ENCODE measurements at regions not wholly inside any gene's neighbourhood (a gene's known extent, or its start where the extent isn't known, plus 50 kb on each side); places are given as distances from the start of the nearest gene placed in this dataset.

- ATAC-seq (ENCODE audit: low read depth in 2 of 2) (no peak), DNase-seq (no peak)
- Mint-ChIP-seq H3K9me3 (no peaks in the 10 kb centered on the region), H3K4me1 (no peaks in the 10 kb centered on the region), H3K36me3 (no peaks in the 10 kb centered on the region), H3K4me3 (no peak overlapping the region), H3K27me3 (peaks cover 0 to 5% (median 0%) of the 10 kb centered on the region in 3 donors), H3K27ac (no peak overlapping the region)
These were observed 731.7 kb upstream of the ID2 start for GRCh38 chr2:7950035-7950612.

- no peak for DNase-seq
- Mint-ChIP-seq H3K36me3 (no peaks in the 10 kb centered on the region), H3K4me1 (no peaks in the 10 kb centered on the region), H3K27me3 (peaks cover 0 to 7% (median 2%) of the 10 kb centered on the region in 3 donors), H3K9me3 (no peaks in the 10 kb centered on the region), H3K4me3 (no peak overlapping the region), H3K27ac (no peak overlapping the region)
- ATAC-seq (ENCODE audit: low read depth in 2 of 2), result no peak
These were observed 730.9 kb upstream of the ID2 start for GRCh38 chr2:7951001-7951400.

GRCh38 chr2:7951490-7951889 is 730.4 kb upstream of the ID2 start:
- Mint-ChIP-seq H3K4me3 (no peak overlapping the region), H3K4me1 (no peaks in the 10 kb centered on the region), H3K36me3 (no peaks in the 10 kb centered on the region), H3K27me3 (peaks cover 0 to 11% (median 4%) of the 10 kb centered on the region in 3 donors), H3K9me3 (no peaks in the 10 kb centered on the region), H3K27ac (no peak overlapping the region)
- DNase-seq (no peak), ATAC-seq (ENCODE audit: low read depth in 2 of 2) (no peak)

- Mint-ChIP-seq H3K36me3 (no peaks in the 10 kb centered on the region), H3K9me3 (no peaks in the 10 kb centered on the region), H3K27ac (no peak overlapping the region), H3K4me1 (no peaks in the 10 kb centered on the region), H3K27me3 (peaks cover 0 to 11% (median 4%) of the 10 kb centered on the region in 3 donors), H3K4me3 (no peak overlapping the region)
- DNase-seq (no peak), ATAC-seq (ENCODE audit: low read depth in 2 of 2) (no peak)
These were observed 729.7 kb upstream of the ID2 start for GRCh38 chr2:7952046-7952745.

GRCh38 chr2:7953195-7953594 is 728.7 kb upstream of the ID2 start:
- Mint-ChIP-seq H3K27ac (no peak overlapping the region), H3K4me3 (no peak overlapping the region)
- no peak for ATAC-seq (ENCODE audit: low read depth in 2 of 2)

GRCh38 chr2:7954234-7954633 is 727.6 kb upstream of the ID2 start:
- Mint-ChIP-seq H3K9me3 (no peaks in the 10 kb centered on the region), H3K4me3 (no peak overlapping the region), H3K36me3 (no peaks in the 10 kb centered on the region), H3K27me3 (peaks cover 0 to 11% (median 4%) of the 10 kb centered on the region in 3 donors), H3K27ac (no peak overlapping the region), H3K4me1 (no peaks in the 10 kb centered on the region)
- no peak for ATAC-seq (ENCODE audit: low read depth in 2 of 2)
- no peak for DNase-seq

More at GRCh38 chr2:7953195-7953594, 728.7 kb upstream of the ID2 start:
- Mint-ChIP-seq H3K9me3 (no peaks in the 10 kb centered on the region), H3K27me3 (peaks cover 0 to 11% (median 4%) of the 10 kb centered on the region in 3 donors), H3K4me1 (no peaks in the 10 kb centered on the region), H3K36me3 (no peaks in the 10 kb centered on the region)
- DNase-seq, result no peak

- Mint-ChIP-seq H3K9me3 (no peaks in the 10 kb centered on the region), H3K4me3 (no peak overlapping the region), H3K4me1 (no peaks in the 10 kb centered on the region), H3K36me3 (no peaks in the 10 kb centered on the region), H3K27me3 (peaks cover 0 to 11% (median 4%) of the 10 kb centered on the region in 3 donors), H3K27ac (no peak overlapping the region)
- DNase-seq (no peak), ATAC-seq (ENCODE audit: low read depth in 2 of 2) (no peak)
These were observed 725.6 kb upstream of the ID2 start for GRCh38 chr2:7956126-7956689.

- Mint-ChIP-seq H3K36me3 (peaks cover 0 to 5% of the 10 kb centered on the region in 2 donors), H3K4me3 (no peak overlapping the region), H3K27me3 (no peaks in the 10 kb centered on the region), H3K9me3 (peaks cover 0 to 1% (median 0%) of the 10 kb centered on the region in 7 donors), H3K4me1 (no peaks in the 10 kb centered on the region), H3K27ac (no peak overlapping the region)
- no peak for DNase-seq
- ATAC-seq (ENCODE audit: low read depth in 2 of 2), result no peak
These were observed 720.3 kb upstream of the ID2 start for GRCh38 chr2:7961550-7961949.

GRCh38 chr2:7962161-7962560 is 719.7 kb upstream of the ID2 start:
- no peak overlapping the region for H3K4me3 Mint-ChIP-seq
- peaks cover 0 to 1% (median 0%) of the 10 kb centered on the region in 7 donors for H3K9me3 Mint-ChIP-seq

GRCh38 chr2:7963787-7964186 is 718.1 kb upstream of the ID2 start:
- peaks cover 0 to 5% of the 10 kb centered on the region in 2 donors for H3K36me3 Mint-ChIP-seq
- no peak overlapping the region for H3K27ac Mint-ChIP-seq
- no peaks in the 10 kb centered on the region for H3K4me1 Mint-ChIP-seq
- ATAC-seq (ENCODE audit: low read depth in 2 of 2) (no peak), DNase-seq (no peak)
- peaks cover 0 to 1% (median 0%) of the 10 kb centered on the region in 7 donors for H3K9me3 Mint-ChIP-seq
- H3K27me3 Mint-ChIP-seq, result no peaks in the 10 kb centered on the region
- H3K4me3 Mint-ChIP-seq, result no peak overlapping the region

More at GRCh38 chr2:7962161-7962560, 719.7 kb upstream of the ID2 start:
- Mint-ChIP-seq H3K27ac (no peak overlapping the region), H3K4me1 (no peaks in the 10 kb centered on the region), H3K36me3 (peaks cover 0 to 5% of the 10 kb centered on the region in 2 donors), H3K27me3 (no peaks in the 10 kb centered on the region)
- no peak for DNase-seq
- no peak for ATAC-seq (ENCODE audit: low read depth in 2 of 2)

- H3K9me3 Mint-ChIP-seq, result peaks cover 0 to 1% (median 0%) of the 10 kb centered on the region in 7 donors
- peaks cover 0 to 5% of the 10 kb centered on the region in 2 donors for H3K36me3 Mint-ChIP-seq
- no peak overlapping the region for H3K27ac Mint-ChIP-seq
- no peak overlapping the region for H3K4me3 Mint-ChIP-seq
- no peak for ATAC-seq (ENCODE audit: low read depth in 2 of 2)
- H3K27me3 Mint-ChIP-seq, result peaks cover 0 to 4% (median 0%) of the 10 kb centered on the region in 3 donors
- no peaks in the 10 kb centered on the region for H3K4me1 Mint-ChIP-seq
- DNase-seq, result no peak
These were observed 715.8 kb upstream of the ID2 start for GRCh38 chr2:7966032-7966431.

- Mint-ChIP-seq H3K27me3 (peaks cover 0 to 4% (median 0%) of the 10 kb centered on the region in 3 donors), H3K4me1 (no peaks in the 10 kb centered on the region), H3K36me3 (peaks cover 0 to 5% of the 10 kb centered on the region in 2 donors), H3K4me3 (no peak overlapping the region), H3K27ac (no peak overlapping the region), H3K9me3 (peaks cover 0 to 3% (median 0%) of the 10 kb centered on the region in 7 donors)
- ATAC-seq (ENCODE audit: low read depth in 2 of 2) (no peak), DNase-seq (no peak)
These were observed 714.0 kb upstream of the ID2 start for GRCh38 chr2:7967707-7968405.

- Mint-ChIP-seq H3K27me3 (peaks cover 4 to 10% (median 6%) of the 10 kb centered on the region in 3 donors), H3K9me3 (peaks cover 0 to 1% (median 0%) of the 10 kb centered on the region in 7 donors), H3K4me1 (no peaks in the 10 kb centered on the region), H3K27ac (no peak overlapping the region), H3K36me3 (no peaks in the 10 kb centered on the region), H3K4me3 (no peak overlapping the region)
- DNase-seq, result no peak
- no peak for ATAC-seq (ENCODE audit: low read depth in 2 of 2)
These were observed 711.9 kb upstream of the ID2 start for GRCh38 chr2:7969756-7970515.
